Endodermal cell (in vitro differentiated cells): ENCODE measurements at regions not wholly inside any gene's neighbourhood (a gene's known extent, or its start where the extent isn't known, plus 50 kb on each side); places are given as distances from the start of the nearest gene placed in this dataset.

Experiments used
- DNase-seq: peaks from one replicate; pipeline ENCODE4 v3.0.0-alpha.2; 2017
- H3K27ac ChIP-seq: 2 replicates; pipeline ENCODE4 v1.5.1; 2013; ENCODE audit warnings: mild to moderate bottlenecking, low read depth, low read length, moderate library complexity
- H3K27me3 ChIP-seq: 2 replicates; pipeline ENCODE4 v1.6.1; 2013; ENCODE audit warnings: mild to moderate bottlenecking, low read length, moderate library complexity; ENCODE audit not compliant: insufficient read depth, control insufficient read depth, poor library complexity, severe bottlenecking
- H3K36me3 ChIP-seq: 2 replicates; pipeline ENCODE4 v1.7.0; 2013; ENCODE audit warnings: mild to moderate bottlenecking, low read length, moderate library complexity; ENCODE audit not compliant: control insufficient read depth, insufficient read depth
- H3K4me1 ChIP-seq: one replicate; pipeline ENCODE4 v1.7.0; 2013; ENCODE audit warnings: low read length; ENCODE audit not compliant: control insufficient read depth, insufficient read depth
- H3K4me3 ChIP-seq: 2 replicates; pipeline ENCODE4 v1.5.1; 2013; ENCODE audit warnings: mild to moderate bottlenecking, low read length, moderate library complexity
- H3K9ac ChIP-seq: 2 replicates; pipeline ENCODE4 v1.6.1; 2013; ENCODE audit warnings: mild to moderate bottlenecking, low read length, moderate library complexity; ENCODE audit not compliant: poor library complexity, severe bottlenecking; ENCODE audit errors: extremely low read depth
- H3K9me3 ChIP-seq: 2 replicates; pipeline ENCODE4 v1.6.1; 2013; ENCODE audit warnings: mild to moderate bottlenecking, low read length, moderate library complexity; ENCODE audit not compliant: control insufficient read depth
- H3K27ac Mint-ChIP-seq: 2 replicates; pipeline ENCODE4 v1.8.0; 2020; ENCODE audit warnings: mixed read lengths
- H3K27me3 Mint-ChIP-seq: 2 replicates; pipeline ENCODE4 v1.8.0; 2021; ENCODE audit warnings: mild to moderate bottlenecking, mixed read lengths; ENCODE audit not compliant: insufficient read depth
- H3K36me3 Mint-ChIP-seq: 2 replicates; pipeline ENCODE4 v1.8.0; 2020; ENCODE audit warnings: low read depth, mixed read lengths
- H3K4me1 Mint-ChIP-seq: 2 replicates; pipeline ENCODE4 v1.8.0; 2020; ENCODE audit warnings: mixed read lengths
- H3K4me3 Mint-ChIP-seq: 2 replicates; pipeline ENCODE4 v1.8.0; 2020; ENCODE audit warnings: mild to moderate bottlenecking, moderate library complexity, mixed read lengths
- H3K9me3 Mint-ChIP-seq: 2 replicates; pipeline ENCODE4 v1.8.0; 2020; ENCODE audit warnings: mild to moderate bottlenecking, mixed read lengths
- WGBS, 2 experiments: methylation state at CpG; one replicate each; pipeline versions ENCODE4 v1.1.5 to v1.1.7; 2013; ENCODE audit warnings: missing lambda C conversion rate in 2 of 2, mixed read lengths in 1 of 2; ENCODE audit not compliant: insufficient coverage in 1 of 2, insufficient read length in 1 of 2; 5-methylcytosine and 5-hydroxymethylcytosine counted together
- TF ChIP-seq, protein P1 (sequence below): fragments of 200-600 bp; sonication (generic); conservative IDR thresholded peaks from 2 replicates; pipeline ENCODE4 v1.5.0; 2021; ENCODE audit warnings: antibody characterized with exemption, mild to moderate bottlenecking

DNA sequence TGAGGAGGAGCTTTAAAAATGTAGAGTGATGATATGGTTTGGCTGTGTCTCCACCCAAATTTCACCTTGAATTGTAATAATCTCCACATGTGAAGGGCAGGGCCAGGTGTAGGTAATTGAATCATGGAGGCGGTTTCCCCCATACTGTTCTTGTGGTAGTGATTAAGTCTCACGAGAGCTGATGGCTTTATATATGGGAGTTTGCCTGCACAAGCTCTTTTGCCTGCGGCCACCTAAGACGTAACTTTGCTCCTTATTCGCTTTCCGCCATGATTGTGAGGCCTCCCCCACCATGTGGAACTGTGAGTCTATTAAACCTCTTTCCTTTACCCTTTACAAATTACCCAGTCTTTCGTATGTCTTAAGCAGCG, 332.0 kb downstream of the RAPGEF2 start:
- Histone ChIP-seq H3K4me1 (no peaks in the 10 kb centered on the region), H3K4me3 (no peak overlapping the region), H3K27me3 (no peaks in the 10 kb centered on the region), H3K9ac (no peak overlapping the region), H3K9me3 (no peaks in the 10 kb centered on the region), H3K27ac (no peak overlapping the region), H3K36me3 (no peaks in the 10 kb centered on the region)
- DNase-seq, result no peak
- TF ChIP-seq, protein P1, sequence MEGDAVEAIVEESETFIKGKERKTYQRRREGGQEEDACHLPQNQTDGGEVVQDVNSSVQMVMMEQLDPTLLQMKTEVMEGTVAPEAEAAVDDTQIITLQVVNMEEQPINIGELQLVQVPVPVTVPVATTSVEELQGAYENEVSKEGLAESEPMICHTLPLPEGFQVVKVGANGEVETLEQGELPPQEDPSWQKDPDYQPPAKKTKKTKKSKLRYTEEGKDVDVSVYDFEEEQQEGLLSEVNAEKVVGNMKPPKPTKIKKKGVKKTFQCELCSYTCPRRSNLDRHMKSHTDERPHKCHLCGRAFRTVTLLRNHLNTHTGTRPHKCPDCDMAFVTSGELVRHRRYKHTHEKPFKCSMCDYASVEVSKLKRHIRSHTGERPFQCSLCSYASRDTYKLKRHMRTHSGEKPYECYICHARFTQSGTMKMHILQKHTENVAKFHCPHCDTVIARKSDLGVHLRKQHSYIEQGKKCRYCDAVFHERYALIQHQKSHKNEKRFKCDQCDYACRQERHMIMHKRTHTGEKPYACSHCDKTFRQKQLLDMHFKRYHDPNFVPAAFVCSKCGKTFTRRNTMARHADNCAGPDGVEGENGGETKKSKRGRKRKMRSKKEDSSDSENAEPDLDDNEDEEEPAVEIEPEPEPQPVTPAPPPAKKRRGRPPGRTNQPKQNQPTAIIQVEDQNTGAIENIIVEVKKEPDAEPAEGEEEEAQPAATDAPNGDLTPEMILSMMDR, result no peak
- H3K36me3 Mint-ChIP-seq, result no peaks in the 10 kb centered on the region
- no peaks in the 10 kb centered on the region for H3K27me3 Mint-ChIP-seq
- 96% methylated on average over 7 to 8 of the region's 8 CpGs for WGBS, 2 experiments
- H3K27ac Mint-ChIP-seq, result no peak overlapping the region
- H3K4me3 Mint-ChIP-seq, result no peak overlapping the region
- no peaks in the 10 kb centered on the region for H3K9me3 Mint-ChIP-seq
- no peaks in the 10 kb centered on the region for H3K4me1 Mint-ChIP-seq

DNA sequence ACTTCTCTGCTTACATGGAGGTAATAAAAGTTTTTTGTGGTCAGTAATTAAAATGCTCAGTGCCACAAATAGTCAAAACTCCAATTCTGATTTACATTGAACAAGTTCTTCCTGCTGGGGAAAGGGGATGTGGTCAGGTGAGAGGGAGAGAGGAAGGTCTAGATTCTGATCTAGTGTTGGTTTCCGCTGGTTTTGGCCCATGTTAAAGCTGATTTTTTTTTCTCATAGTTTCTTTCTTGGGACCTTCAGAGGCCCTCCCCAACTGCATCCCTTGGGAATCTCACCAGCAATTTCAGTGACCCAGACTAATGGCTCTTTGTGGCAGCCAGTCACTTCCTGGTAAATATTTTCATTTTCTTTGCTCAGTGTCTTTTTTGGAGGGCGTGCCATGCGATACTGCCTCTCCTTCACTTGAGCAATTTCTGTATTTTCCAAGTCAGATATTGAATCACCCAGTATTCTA, 332.7 kb downstream of the RAPGEF2 start:
- Mint-ChIP-seq H3K27ac (no peak overlapping the region), H3K4me3 (no peak overlapping the region), H3K36me3 (no peaks in the 10 kb centered on the region), H3K4me1 (no peaks in the 10 kb centered on the region), H3K27me3 (no peaks in the 10 kb centered on the region), H3K9me3 (no peaks in the 10 kb centered on the region)
- Histone ChIP-seq H3K36me3 (no peaks in the 10 kb centered on the region), H3K27me3 (no peaks in the 10 kb centered on the region), H3K4me1 (no peaks in the 10 kb centered on the region), H3K27ac (no peak overlapping the region), H3K9me3 (no peaks in the 10 kb centered on the region), H3K9ac (no peak overlapping the region), H3K4me3 (no peak overlapping the region)
- DNase-seq, result no peak
- TF ChIP-seq, protein P1, result no peak
- 96% methylated on average over 3 of the region's 3 CpGs; no CpG with 5 or more reads in 1 of the 2 experiments for WGBS, 2 experiments

DNA sequence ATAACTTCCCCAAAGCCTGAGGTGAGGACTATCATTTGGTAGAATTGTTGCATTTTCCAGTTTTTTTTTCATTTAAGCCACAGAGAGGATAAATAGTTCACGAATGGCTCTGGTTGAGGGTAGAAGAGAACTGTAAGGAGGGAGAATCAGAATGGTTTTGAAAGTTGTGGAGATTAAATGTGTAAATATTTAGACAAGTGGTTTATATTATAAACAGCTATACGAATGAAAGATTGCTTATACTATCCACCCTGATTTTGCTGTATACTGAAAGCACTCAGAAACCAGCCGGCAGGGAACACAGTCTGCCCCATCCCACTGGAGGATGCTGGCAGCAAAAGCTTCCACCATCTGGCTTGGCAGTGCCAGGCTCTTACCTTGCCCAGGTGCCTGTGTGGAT, 341.1 kb downstream of the RAPGEF2 start:
- H3K4me1 Mint-ChIP-seq, result no peaks in the 10 kb centered on the region
- Histone ChIP-seq H3K27ac (no peak overlapping the region), H3K4me1 (no peaks in the 10 kb centered on the region), H3K36me3 (no peaks in the 10 kb centered on the region), H3K9me3 (no peaks in the 10 kb centered on the region), H3K27me3 (no peaks in the 10 kb centered on the region), H3K4me3 (no peak overlapping the region), H3K9ac (no peak overlapping the region)
- DNase-seq, result no peak
- H3K27me3 Mint-ChIP-seq, result no peaks in the 10 kb centered on the region
- TF ChIP-seq, protein P1, result no peak
- 93 to 100% methylated on average over 3 of the region's 3 CpGs for WGBS, 2 experiments
- no peak overlapping the region for H3K4me3 Mint-ChIP-seq
- H3K9me3 Mint-ChIP-seq, result no peaks in the 10 kb centered on the region
- H3K36me3 Mint-ChIP-seq, result no peaks in the 10 kb centered on the region
- H3K27ac Mint-ChIP-seq, result no peak overlapping the region
